IMR-90 (cell line): ENCODE measurements at regions not wholly inside any gene's neighbourhood (a gene's known extent, or its start where the extent isn't known, plus 50 kb on each side); places are given as distances from the start of the nearest gene placed in this dataset.
A peak's percentile ranks its signal among the peaks of the same experiment; 100 is the strongest.

ENCODE experiments used
- ATAC-seq: fragments of 200-7000 bp; cut with Tn5 transposase; 2 replicates; pipeline ENCODE4 v1.9.1; 2020; ENCODE audit warnings: low read depth, mild to moderate bottlenecking, moderate library complexity
- BruUV-seq: library from RNA; stranded (reverse); fragments of 400-500 nt; replicated peaks from 2 replicates; lab custom pipeline; 2021; lab: Mats Ljungman, UMichigan
- CTCF ChIA-PET: fragments of 300-600 bp; formaldehyde crosslinking; extraction: SDS; loops from one replicate; lab custom pipeline; 2021; ENCODE audit warnings: antibody characterized with exemption; lab: Yijun Ruan, JAX
- POLR2A ChIA-PET: fragments of 300-600 bp; sonication (Branson Sonifier 250); formaldehyde crosslinking; loops from one replicate; lab custom pipeline; 2022; ENCODE audit warnings: antibody characterized with exemption; ENCODE audit not compliant: unreplicated experiment; lab: Charles Lee
- DNase-seq: peaks from one replicate; pipeline ENCODE4 v3.0.0; 2013
- H2AFZ ChIP-seq: replicated peaks from 2 replicates; pipeline ENCODE3; 2013; ENCODE audit warnings: low read length, mild to moderate bottlenecking; ENCODE audit not compliant: poor library complexity
- H2AK5ac ChIP-seq: 2 replicates; pipeline ENCODE4 v1.6.1; 2013; ENCODE audit warnings: low read depth, low read length, inconsistent platforms
- H2AK9ac ChIP-seq: replicated peaks from 2 replicates; pipeline ENCODE3; 2013; ENCODE audit warnings: mild to moderate bottlenecking, low read depth, low read length, moderate library complexity; ENCODE audit not compliant: poor library complexity
- H2BK120ac ChIP-seq: 2 replicates; pipeline ENCODE4 v1.6.1; 2013; ENCODE audit warnings: low read depth, low read length, inconsistent platforms
- H2BK15ac ChIP-seq: 3 replicates; pipeline ENCODE4 v1.6.1; 2013; ENCODE audit warnings: low read depth, low read length, inconsistent platforms
- H2BK20ac ChIP-seq: 2 replicates; pipeline ENCODE4 v1.6.1; 2013; ENCODE audit warnings: low read depth, mild to moderate bottlenecking, inconsistent platforms, low read length, moderate library complexity
- H2BK5ac ChIP-seq: 2 replicates; pipeline ENCODE4 v1.6.1; 2013; ENCODE audit warnings: mild to moderate bottlenecking, low read depth, low read length, inconsistent platforms; ENCODE audit not compliant: poor library complexity, severe bottlenecking
- H3K14ac ChIP-seq: replicated peaks from 2 replicates; pipeline ENCODE4 v1.6.1; 2013; ENCODE audit warnings: low read depth, low read length, inconsistent platforms
- H3K18ac ChIP-seq: 2 replicates; pipeline ENCODE4 v1.6.1; 2013; ENCODE audit warnings: low read depth, low read length, control low read depth
- H3K23ac ChIP-seq: 2 replicates; pipeline ENCODE4 v1.6.1; 2013; ENCODE audit warnings: low read depth, low read length, inconsistent platforms
- H3K27ac ChIP-seq: 2 replicates; pipeline ENCODE4 v1.5.1; 2013; ENCODE audit warnings: mild to moderate bottlenecking, control low read depth, low read length; ENCODE audit not compliant: insufficient read depth
- H3K27me3 ChIP-seq: 2 replicates; pipeline ENCODE4 v1.6.1; 2013; ENCODE audit warnings: low read length; ENCODE audit not compliant: control insufficient read depth, insufficient read depth
- H3K36me3 ChIP-seq: 2 replicates; pipeline ENCODE4 v1.6.1; 2013; ENCODE audit warnings: low read length, mixed read lengths; ENCODE audit not compliant: control insufficient read depth, insufficient read depth
- H3K4ac ChIP-seq: 2 replicates; pipeline ENCODE4 v1.6.1; 2013; ENCODE audit warnings: low read depth, low read length, inconsistent platforms
- H3K4me1 ChIP-seq: 2 replicates; pipeline ENCODE4 v1.6.1; 2013; ENCODE audit warnings: low read length, mixed read lengths; ENCODE audit not compliant: control insufficient read depth, insufficient read depth
- H3K4me2 ChIP-seq: 2 replicates; pipeline ENCODE4 v1.6.1; 2013; ENCODE audit warnings: low read depth, mild to moderate bottlenecking, control low read depth, low read length, moderate library complexity
- H3K4me3 ChIP-seq: 2 replicates; pipeline ENCODE4 v1.5.1; 2013; ENCODE audit warnings: low read depth, mild to moderate bottlenecking, control low read depth, low read length, moderate library complexity; ENCODE audit not compliant: insufficient read depth
- H3K56ac ChIP-seq: 2 replicates; pipeline ENCODE4 v1.6.1; 2013; ENCODE audit warnings: low read length, inconsistent platforms; ENCODE audit not compliant: insufficient read depth; ENCODE audit errors: extremely low read depth
- H3K79me1 ChIP-seq, 2 experiments: 2 replicates each; pipeline ENCODE4 v1.6.1; 2013; ENCODE audit warnings: low read length in 2 of 2, inconsistent platforms in 1 of 2, low read depth in 1 of 2
- H3K9ac ChIP-seq: 2 replicates; pipeline ENCODE4 v1.6.1; 2013; ENCODE audit warnings: low read depth, low read length, control low read depth
- H3K9me1 ChIP-seq: 2 replicates; pipeline ENCODE4 v1.6.1; 2013; ENCODE audit warnings: low read length, inconsistent platforms; ENCODE audit not compliant: insufficient read depth
- H3K9me3 ChIP-seq: 2 replicates; pipeline ENCODE4 v1.6.1; 2013; ENCODE audit warnings: low read length; ENCODE audit not compliant: control insufficient read depth, insufficient read depth
- H4K20me1 ChIP-seq: 2 replicates; pipeline ENCODE4 v1.6.1; 2013; ENCODE audit warnings: low read length, inconsistent platforms; ENCODE audit not compliant: insufficient read depth
- H4K5ac ChIP-seq: 2 replicates; pipeline ENCODE4 v1.6.1; 2013; ENCODE audit warnings: mild to moderate bottlenecking, low read depth, low read length, control low read depth
- H4K8ac ChIP-seq, 2 experiments: 2 replicates each; pipeline ENCODE4 v1.6.1; 2013; ENCODE audit warnings: low read depth in 2 of 2, low read length in 2 of 2, control low read depth in 1 of 2, inconsistent platforms in 1 of 2
- H4K91ac ChIP-seq: 2 replicates; pipeline ENCODE4 v1.6.1; 2013; ENCODE audit warnings: low read depth, low read length, inconsistent platforms; ENCODE audit not compliant: insufficient read depth
- BHLHE40 ChIP-seq: fragments of 150-350 bp; IDR thresholded peaks from 2 replicates; pipeline ENCODE4 v1.6.1; 2016; ENCODE audit warnings: mild to moderate bottlenecking, low read depth, low read length
- CHD1 ChIP-seq: IDR thresholded peaks from 2 replicates; pipeline ENCODE4 v1.6.1; 2012; ENCODE audit warnings: low read depth, low read length, improper control_type of control experiment
- CTCF ChIP-seq: conservative IDR thresholded peaks from 2 replicates; pipeline ENCODE4 v1.5.1; 2012; ENCODE audit warnings: mild to moderate bottlenecking, low read depth, low read length, improper control_type of control experiment
- ELK1 ChIP-seq: fragments of 150-350 bp; IDR thresholded peaks from 2 replicates; pipeline ENCODE4 v1.6.1; 2016; ENCODE audit warnings: low read depth, mild to moderate bottlenecking, low read length, moderate library complexity, borderline replicate concordance
- FOS ChIP-seq: fragments of 150-350 bp; IDR thresholded peaks from 2 replicates; pipeline ENCODE4 v1.6.1; 2016; ENCODE audit warnings: low read depth, low read length
- MAFK ChIP-seq: IDR thresholded peaks from 2 replicates; pipeline ENCODE4 v1.6.1; 2012; ENCODE audit warnings: low read depth, low read length, improper control_type of control experiment
- MAZ ChIP-seq: IDR thresholded peaks from 2 replicates; pipeline ENCODE4 v1.6.1; 2012; ENCODE audit warnings: low read depth, mild to moderate bottlenecking, low read length, improper control_type of control experiment, moderate library complexity, borderline replicate concordance
- MXI1 ChIP-seq: IDR thresholded peaks from 2 replicates; pipeline ENCODE4 v1.6.1; 2012; ENCODE audit warnings: low read depth, mild to moderate bottlenecking, low read length, moderate library complexity, borderline replicate concordance
- NFE2L2 ChIP-seq: fragments of 150-350 bp; IDR thresholded peaks from 2 replicates; pipeline ENCODE4 v1.6.1; 2016; ENCODE audit warnings: low read depth, mild to moderate bottlenecking, low read length
- POLR2A ChIP-seq: IDR thresholded peaks from 2 replicates; pipeline ENCODE4 v1.6.1; 2012; ENCODE audit warnings: mild to moderate bottlenecking, low read depth, low read length
- RAD21 ChIP-seq: IDR thresholded peaks from 2 replicates; pipeline ENCODE4 v1.6.1; 2012; ENCODE audit warnings: low read length, improper control_type of control experiment
- RFX5 ChIP-seq: IDR thresholded peaks from 2 replicates; pipeline ENCODE4 v1.8.0; 2012; ENCODE audit warnings: low read depth, mild to moderate bottlenecking, low read length, moderate library complexity
- SMC3 ChIP-seq: fragments of 150-350 bp; IDR thresholded peaks from 2 replicates; pipeline ENCODE4 v1.6.1; 2016; ENCODE audit warnings: low read depth, mild to moderate bottlenecking, antibody characterized with exemption, low read length, moderate library complexity
- WGBS, 2 experiments: methylation state at CpG; one replicate each; pipeline versions ENCODE4 v1.1.5 to v1.1.7; 2013; ENCODE audit warnings: missing lambda C conversion rate in 2 of 2; ENCODE audit not compliant: insufficient read length in 1 of 2; ENCODE audit errors: extremely low coverage in 2 of 2; 5-methylcytosine and 5-hydroxymethylcytosine counted together
- dilution Hi-C: fragments of 300-500 bp; cut with HindIII; formaldehyde crosslinking; loops from one replicate; pipeline ENCODE4 v1.14.3; 2018; ENCODE audit warnings: low sequenced_read_pairs; ENCODE audit not compliant: unreplicated experiment
- in situ Hi-C: fragments of 300-500 bp; cut with MboI; formaldehyde crosslinking; loops from 3 replicates; pipeline ENCODE4 v1.14.3; 2019; ENCODE audit warnings: low sequenced_read_pairs, inconsistent platforms, mixed read lengths
- intact Hi-C: fragments of 100-400 bp; cut with micrococcal nuclease; formaldehyde crosslinking; loops from 2 replicates; pipeline ENCODE4 v1.10.0; 2022
- TF ChIP-seq, protein P1 (sequence below): fragments of 150-350 bp; IDR thresholded peaks from 2 replicates; pipeline ENCODE4 v1.6.1; 2017; ENCODE audit warnings: mild to moderate bottlenecking, antibody characterized with exemption, low read length, low read depth

DNA sequence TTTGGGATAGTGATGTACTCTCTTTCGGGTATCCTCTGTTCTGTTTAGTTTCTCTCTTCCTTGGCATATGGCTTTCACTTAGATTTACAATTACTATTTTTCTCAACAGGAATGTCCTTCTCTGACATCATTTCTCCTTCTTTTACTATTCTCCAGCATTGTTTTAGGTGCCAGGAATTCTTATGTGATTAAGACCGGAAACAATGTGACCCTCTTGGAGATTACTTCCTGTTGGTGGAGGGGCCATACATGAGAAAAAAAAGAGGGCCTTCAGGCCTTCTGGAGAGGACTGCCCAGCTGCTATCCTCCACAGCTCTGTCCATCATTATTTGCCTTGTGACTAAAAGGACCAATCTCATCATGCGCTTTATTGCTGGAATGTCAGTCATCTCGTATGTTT lies 50.4 kb upstream of the ADAMTS5 start:
- H3K9ac ChIP-seq: no peak overlapping the region
- DNase-seq: peak; percentile 23
- H2BK15ac ChIP-seq: no peak overlapping the region
- TF ChIP-seq BHLHE40: no peak
- no peak for TF ChIP-seq MXI1
- TF ChIP-seq, protein P1, sequence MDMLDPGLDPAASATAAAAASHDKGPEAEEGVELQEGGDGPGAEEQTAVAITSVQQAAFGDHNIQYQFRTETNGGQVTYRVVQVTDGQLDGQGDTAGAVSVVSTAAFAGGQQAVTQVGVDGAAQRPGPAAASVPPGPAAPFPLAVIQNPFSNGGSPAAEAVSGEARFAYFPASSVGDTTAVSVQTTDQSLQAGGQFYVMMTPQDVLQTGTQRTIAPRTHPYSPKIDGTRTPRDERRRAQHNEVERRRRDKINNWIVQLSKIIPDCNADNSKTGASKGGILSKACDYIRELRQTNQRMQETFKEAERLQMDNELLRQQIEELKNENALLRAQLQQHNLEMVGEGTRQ: no peak
- no peak for TF ChIP-seq MAZ
- TF ChIP-seq MAFK: no peak
- no peak for TF ChIP-seq POLR2A
- no peak for TF ChIP-seq CTCF
- TF ChIP-seq NFE2L2: no peak
- no peak for TF ChIP-seq CHD1
- TF ChIP-seq FOS: no peak
- no peak for TF ChIP-seq RFX5
- no peak for TF ChIP-seq RAD21
- no peak for TF ChIP-seq ELK1
- TF ChIP-seq SMC3: no peak
- no peak overlapping the region for H2BK120ac ChIP-seq
- ChIA-PET POLR2A (no interaction called here), CTCF (interaction anchor here (0.5 to 0.6 kb wide), 2 partner anchors 61 to 228 kb away, joined by 3 to 4 read pairs; no protein-coding TSS in a partner anchor)
- in situ Hi-C loops: no loop called here
- no peak overlapping the region for H4K91ac ChIP-seq
- WGBS, 2 experiments: no CpG with 5 or more reads among the region's 4 CpGs
- no peaks in the 10 kb centered on the region for H3K27me3 ChIP-seq
- no peaks in the 10 kb centered on the region for H3K9me3 ChIP-seq
- no peak overlapping the region for H3K23ac ChIP-seq
- BruUV-seq: no TSS peak
- no peak overlapping the region for H3K56ac ChIP-seq
- H2BK5ac ChIP-seq: no peak overlapping the region
- H3K4me2 ChIP-seq: no peak overlapping the region
- H2BK20ac ChIP-seq: no peak overlapping the region
- no peaks in the 10 kb centered on the region for H4K20me1 ChIP-seq
- H3K9me1 ChIP-seq: no peaks in the 10 kb centered on the region
- no peak overlapping the region for H2AK5ac ChIP-seq
- intact Hi-C loops: no loop called here
- H3K36me3 ChIP-seq: no peaks in the 10 kb centered on the region
- H2AFZ ChIP-seq: no peak overlapping the region
- no peak overlapping the region for H4K5ac ChIP-seq
- no peak overlapping the region; the same call in 1 of the 2 replicates for H3K18ac ChIP-seq
- no peaks in the 10 kb centered on the region for H3K4me1 ChIP-seq
- no peak overlapping the region for H3K4me3 ChIP-seq
- H3K14ac ChIP-seq: no peak overlapping the region
- no peak for ATAC-seq
- no peak overlapping the region for H3K4ac ChIP-seq
- no peak overlapping the region for H3K27ac ChIP-seq
- dilution Hi-C loops: no loop called here
- H3K79me1 ChIP-seq: no peaks in the 10 kb centered on the region
- no peak overlapping the region for H2AK9ac ChIP-seq
- no peak overlapping the region for H4K8ac ChIP-seq
